ENCODE measurements at regions not wholly inside any gene's neighbourhood (a gene's known extent, or its start where the extent isn't known, plus 50 kb on each side); places are given as distances from the start of the nearest gene placed in this dataset.
"Not testable (repeated sequence)": the region's sequence is repeated elsewhere in the genome, so short reads cannot be mapped to it uniquely, and the experiment has no call there.

GRCh38 chr5:98543490-98543889 is 230.0 kb upstream of the RGMB start:
- DNase-seq (ENCODE audit: low read depth, low spot score): no peak

- not testable (repeated sequence) for DNase-seq (ENCODE audit: low read depth, low spot score)
These were observed 226.5 kb upstream of the RGMB start for GRCh38 chr5:98546924-98547323.

GRCh38 chr5:98556712-98557111 is 216.8 kb upstream of the RGMB start:
- no peak for DNase-seq (ENCODE audit: low read depth, low spot score)

GRCh38 chr5:98557916-98558315 is 215.5 kb upstream of the RGMB start:
- DNase-seq (ENCODE audit: low read depth, low spot score): no peak

GRCh38 chr5:98563885-98564653 is 209.4 kb upstream of the RGMB start:
- DNase-seq (ENCODE audit: low read depth, low spot score): no peak

GRCh38 chr5:98564836-98565235 is 208.6 kb upstream of the RGMB start:
- DNase-seq (ENCODE audit: low read depth, low spot score): no peak

- peak; percentile 7 for DNase-seq (ENCODE audit: low read depth, low spot score)
These were observed 205.1 kb upstream of the RGMB start for GRCh38 chr5:98568336-98568735.

GRCh38 chr5:98569288-98569687 is 204.2 kb upstream of the RGMB start:
- no peak for DNase-seq (ENCODE audit: low read depth, low spot score)

GRCh38 chr5:98570010-98570409 is 203.5 kb upstream of the RGMB start:
- peak; percentile 37 for DNase-seq (ENCODE audit: low read depth, low spot score)

GRCh38 chr5:98570661-98571191 is 202.7 kb upstream of the RGMB start:
- peak; percentile 21 for DNase-seq (ENCODE audit: low read depth, low spot score)

- no peak for DNase-seq (ENCODE audit: low read depth, low spot score)
These were observed 199.6 kb upstream of the RGMB start for GRCh38 chr5:98573834-98574320.

GRCh38 chr5:98576275-98576674 is 197.2 kb upstream of the RGMB start:
- DNase-seq (ENCODE audit: low read depth, low spot score): no peak

GRCh38 chr5:98578438-98578837 is 195.0 kb upstream of the RGMB start:
- no peak for DNase-seq (ENCODE audit: low read depth, low spot score)

GRCh38 chr5:98581112-98581997 is 192.1 kb upstream of the RGMB start:
- peak; percentile 45 for DNase-seq (ENCODE audit: low read depth, low spot score)

- DNase-seq (ENCODE audit: low read depth, low spot score): no peak
These were observed 189.9 kb upstream of the RGMB start for GRCh38 chr5:98583586-98583985.

- DNase-seq (ENCODE audit: low read depth, low spot score): peak; percentile 21
These were observed 187.7 kb upstream of the RGMB start for GRCh38 chr5:98585661-98586310.

- DNase-seq (ENCODE audit: low read depth, low spot score): no peak
These were observed 186.9 kb upstream of the RGMB start for GRCh38 chr5:98586581-98586980.

- DNase-seq (ENCODE audit: low read depth, low spot score): no peak
These were observed 186.3 kb upstream of the RGMB start for GRCh38 chr5:98587166-98587565.

- DNase-seq (ENCODE audit: low read depth, low spot score): no peak
These were observed 185.2 kb upstream of the RGMB start for GRCh38 chr5:98588215-98588614.

- no peak for DNase-seq (ENCODE audit: low read depth, low spot score)
These were observed 180.0 kb upstream of the RGMB start for GRCh38 chr5:98593418-98593817.

GRCh38 chr5:98594098-98594497 is 179.4 kb upstream of the RGMB start:
- no peak for DNase-seq (ENCODE audit: low read depth, low spot score)

GRCh38 chr5:98599016-98599415 is 174.4 kb upstream of the RGMB start:
- no peak for DNase-seq (ENCODE audit: low read depth, low spot score)

All from astrocyte of the hippocampus (primary cell).